Activated CD8-positive, alpha-beta memory T cell treated with anti-CD3 and anti-CD28 coated beads for 1 hour (primary cell): ENCODE measurements at regions not wholly inside any gene's neighbourhood (a gene's known extent, or its start where the extent isn't known, plus 50 kb on each side); places are given as distances from the start of the nearest gene placed in this dataset.
"Not testable (repeated sequence)": the region's sequence is repeated elsewhere in the genome, so short reads cannot be mapped to it uniquely, and the experiment has no call there.

ENCODE experiments used
- DNase-seq, 2 donors: peaks; one replicate each; pipeline ENCODE4 v3.0.0-alpha.2; 2020; ENCODE audit warnings: low read depth in 1 of 2; ENCODE audit errors: extremely low read depth in 1 of 2

GRCh38 chr3:176247191-176247590 lies 950.1 kb downstream of the TBL1XR1 start:
- no peak for DNase-seq

- no peak for DNase-seq
Observed at GRCh38 chr3:176219970-176220369, 977.3 kb downstream of the TBL1XR1 start.

GRCh38 chr3:176214758-176215157 lies 982.5 kb downstream of the TBL1XR1 start:
- no peak for DNase-seq

- DNase-seq = not testable (repeated sequence)
Observed at GRCh38 chr3:176213314-176213713, 984.0 kb downstream of the TBL1XR1 start.

- no peak for DNase-seq
Observed at GRCh38 chr3:176208915-176209314, 988.4 kb downstream of the TBL1XR1 start.

GRCh38 chr3:176208283-176208682 lies 989.0 kb downstream of the TBL1XR1 start:
- no peak for DNase-seq

GRCh38 chr3:176206809-176207208 lies 990.5 kb downstream of the TBL1XR1 start:
- DNase-seq = no peak

GRCh38 chr3:176202652-176203051 lies 994.6 kb downstream of the TBL1XR1 start:
- DNase-seq = no peak

- DNase-seq = no peak
Observed at GRCh38 chr3:176193032-176193730, 1004.1 kb downstream of the TBL1XR1 start.

- no peak for DNase-seq
Observed at GRCh38 chr3:176190755-176191154, 1006.5 kb downstream of the TBL1XR1 start.

GRCh38 chr3:176183181-176183580 lies 1014.1 kb downstream of the TBL1XR1 start:
- no peak for DNase-seq

GRCh38 chr3:176174060-176174459 lies 1023.2 kb downstream of the TBL1XR1 start:
- no peak for DNase-seq

- no peak for DNase-seq
Observed at GRCh38 chr3:176172492-176172891, 1024.8 kb downstream of the TBL1XR1 start.

GRCh38 chr3:176167272-176167671 lies 1030.0 kb downstream of the TBL1XR1 start:
- DNase-seq = no peak

GRCh38 chr3:176160997-176161396 lies 1036.3 kb downstream of the TBL1XR1 start:
- no peak for DNase-seq

- no peak for DNase-seq
Observed at GRCh38 chr3:176159796-176160195, 1037.5 kb downstream of the TBL1XR1 start.

GRCh38 chr3:176155012-176155411 lies 1042.3 kb downstream of the TBL1XR1 start:
- DNase-seq = no peak

- DNase-seq = no peak
Observed at GRCh38 chr3:176149567-176149966, 1047.7 kb downstream of the TBL1XR1 start.

- DNase-seq = no peak
Observed at GRCh38 chr3:176147251-176147650, 1050.0 kb downstream of the TBL1XR1 start.

GRCh38 chr3:176141837-176142236 lies 1055.4 kb downstream of the TBL1XR1 start:
- DNase-seq = no peak

GRCh38 chr3:176120507-176120906 lies 1076.8 kb downstream of the TBL1XR1 start:
- no peak for DNase-seq

- no peak for DNase-seq
Observed at GRCh38 chr3:176119826-176120225, 1077.5 kb downstream of the TBL1XR1 start.

- no peak for DNase-seq
Observed at GRCh38 chr3:176106380-176106779, 1090.9 kb downstream of the TBL1XR1 start.
